MM.1S (cell line): ENCODE measurements at regions not wholly inside any gene's neighbourhood (a gene's known extent, or its start where the extent isn't known, plus 50 kb on each side); places are given as distances from the start of the nearest gene placed in this dataset.

Experiments used
- DNase-seq: peaks from one replicate; pipeline ENCODE4 v3.0.0-alpha.2; 2015
- H2AFZ ChIP-seq: fragments of 300-600 bp; sonication (generic); 2 replicates; pipeline ENCODE4 v1.6.0; 2016; ENCODE audit warnings: antibody characterized with exemption, low read length
- H3F3A ChIP-seq: fragments of 300-600 bp; sonication (generic); 2 replicates; pipeline ENCODE4 v1.6.1; 2016; ENCODE audit warnings: mild to moderate bottlenecking, antibody characterized with exemption, low read length, moderate library complexity, mixed read lengths; ENCODE audit not compliant: insufficient read depth
- H3K27ac ChIP-seq: fragments of 300-600 bp; sonication (generic); 2 replicates; pipeline ENCODE4 v1.5.1; 2016; ENCODE audit warnings: mild to moderate bottlenecking, low read length
- H3K27me3 ChIP-seq: fragments of 300-600 bp; sonication (generic); replicated peaks from 2 replicates; pipeline ENCODE4 v1.6.0; 2016; ENCODE audit warnings: low read length; ENCODE audit not compliant: insufficient read depth
- H3K36me3 ChIP-seq: fragments of 300-600 bp; sonication (generic); replicated peaks from 2 replicates; pipeline ENCODE4 v1.6.1; 2016; ENCODE audit warnings: mild to moderate bottlenecking, low read length, mixed read lengths; ENCODE audit not compliant: insufficient read depth
- H3K4me1 ChIP-seq: fragments of 300-600 bp; sonication (generic); 2 replicates; pipeline ENCODE4 v1.6.1; 2016; ENCODE audit warnings: low read length, mixed read lengths
- H3K4me2 ChIP-seq: fragments of 300-600 bp; sonication (generic); 2 replicates; pipeline ENCODE4 v1.6.0; 2016; ENCODE audit warnings: low read depth, low read length
- H3K4me3 ChIP-seq: fragments of 300-600 bp; sonication (generic); 2 replicates; pipeline ENCODE4 v1.5.1; 2016; ENCODE audit warnings: low read length, mixed read lengths
- H3K79me2 ChIP-seq: fragments of 300-600 bp; sonication (generic); 2 replicates; pipeline ENCODE4 v1.6.1; 2016; ENCODE audit warnings: mixed run types, low read length, mixed read lengths
- H3K9ac ChIP-seq: fragments of 300-600 bp; sonication (generic); 2 replicates; pipeline ENCODE4 v1.6.1; 2016; ENCODE audit warnings: low read length, mixed read lengths
- H3K9me2 ChIP-seq: fragments of 300-600 bp; sonication (generic); replicated peaks from 2 replicates; pipeline ENCODE4 v1.6.1; 2016; ENCODE audit warnings: mild to moderate bottlenecking, low read length, mixed read lengths; ENCODE audit not compliant: insufficient read depth
- H3K9me3 ChIP-seq: fragments of 300-600 bp; sonication (generic); replicated peaks from 2 replicates; pipeline ENCODE4 v1.6.1; 2016; ENCODE audit warnings: mild to moderate bottlenecking, low read length, mixed read lengths; ENCODE audit not compliant: insufficient read depth
- H4K20me1 ChIP-seq: fragments of 300-600 bp; sonication (generic); 2 replicates; pipeline ENCODE4 v1.6.1; 2016; ENCODE audit warnings: mild to moderate bottlenecking, low read length, moderate library complexity, mixed read lengths; ENCODE audit not compliant: insufficient read depth
- EZH2 ChIP-seq: fragments of 300-600 bp; sonication (generic); optimal IDR thresholded peaks from 2 replicates; pipeline ENCODE3; 2017; ENCODE audit warnings: low read depth, mild to moderate bottlenecking, antibody characterized with exemption, low read length, mixed read lengths
- EZH2phosphoT487 ChIP-seq: fragments of 300-600 bp; sonication (generic); IDR thresholded peaks from 2 replicates; pipeline ENCODE4 v1.6.1; 2018; ENCODE audit warnings: antibody characterized with exemption, low read length
- TF ChIP-seq, protein P1 (sequence below): fragments of 300-600 bp; sonication (generic); IDR thresholded peaks from 2 replicates; pipeline ENCODE4 v1.5.1; 2016; ENCODE audit warnings: antibody characterized with exemption, low read length, mixed read lengths

DNA sequence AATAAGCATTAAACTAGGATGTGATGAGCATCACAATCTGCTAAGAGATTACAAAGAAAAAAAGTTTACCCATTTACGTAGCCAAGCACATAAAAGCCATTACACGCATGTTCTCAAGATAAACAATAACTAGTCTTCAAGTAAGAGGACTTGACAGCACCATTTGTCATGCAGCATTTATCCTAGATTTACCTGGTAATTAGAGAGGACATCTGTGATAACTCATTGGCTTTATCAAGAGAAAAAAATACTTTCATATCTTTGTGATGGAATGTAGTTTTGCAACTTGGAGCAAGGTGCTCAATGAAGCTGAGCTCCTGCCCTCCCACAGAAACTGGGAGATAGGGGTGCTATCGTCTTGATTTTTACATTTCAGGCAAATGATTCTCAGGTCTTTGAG is 1023.7 kb downstream of the FSCB start:
- H3K79me2 ChIP-seq = no peaks in the 10 kb centered on the region
- H3K4me2 ChIP-seq = no peak overlapping the region
- no peak overlapping the region for H2AFZ ChIP-seq
- no peaks in the 10 kb centered on the region for H3K36me3 ChIP-seq
- H3K4me3 ChIP-seq = no peak overlapping the region
- no peaks in the 10 kb centered on the region for H3F3A ChIP-seq
- H3K4me1 ChIP-seq = no peaks in the 10 kb centered on the region
- no peaks in the 10 kb centered on the region for H3K27me3 ChIP-seq
- H3K9me2 ChIP-seq = no peaks in the 10 kb centered on the region
- DNase-seq = no peak
- no peaks in the 10 kb centered on the region for H3K9me3 ChIP-seq
- no peak overlapping the region for H3K27ac ChIP-seq
- H4K20me1 ChIP-seq = no peaks in the 10 kb centered on the region
- no peak overlapping the region for H3K9ac ChIP-seq
- TF ChIP-seq EZH2phosphoT487 = no peak
- TF ChIP-seq EZH2 = no peak
- TF ChIP-seq, protein P1, sequence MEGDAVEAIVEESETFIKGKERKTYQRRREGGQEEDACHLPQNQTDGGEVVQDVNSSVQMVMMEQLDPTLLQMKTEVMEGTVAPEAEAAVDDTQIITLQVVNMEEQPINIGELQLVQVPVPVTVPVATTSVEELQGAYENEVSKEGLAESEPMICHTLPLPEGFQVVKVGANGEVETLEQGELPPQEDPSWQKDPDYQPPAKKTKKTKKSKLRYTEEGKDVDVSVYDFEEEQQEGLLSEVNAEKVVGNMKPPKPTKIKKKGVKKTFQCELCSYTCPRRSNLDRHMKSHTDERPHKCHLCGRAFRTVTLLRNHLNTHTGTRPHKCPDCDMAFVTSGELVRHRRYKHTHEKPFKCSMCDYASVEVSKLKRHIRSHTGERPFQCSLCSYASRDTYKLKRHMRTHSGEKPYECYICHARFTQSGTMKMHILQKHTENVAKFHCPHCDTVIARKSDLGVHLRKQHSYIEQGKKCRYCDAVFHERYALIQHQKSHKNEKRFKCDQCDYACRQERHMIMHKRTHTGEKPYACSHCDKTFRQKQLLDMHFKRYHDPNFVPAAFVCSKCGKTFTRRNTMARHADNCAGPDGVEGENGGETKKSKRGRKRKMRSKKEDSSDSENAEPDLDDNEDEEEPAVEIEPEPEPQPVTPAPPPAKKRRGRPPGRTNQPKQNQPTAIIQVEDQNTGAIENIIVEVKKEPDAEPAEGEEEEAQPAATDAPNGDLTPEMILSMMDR = no peak

DNA sequence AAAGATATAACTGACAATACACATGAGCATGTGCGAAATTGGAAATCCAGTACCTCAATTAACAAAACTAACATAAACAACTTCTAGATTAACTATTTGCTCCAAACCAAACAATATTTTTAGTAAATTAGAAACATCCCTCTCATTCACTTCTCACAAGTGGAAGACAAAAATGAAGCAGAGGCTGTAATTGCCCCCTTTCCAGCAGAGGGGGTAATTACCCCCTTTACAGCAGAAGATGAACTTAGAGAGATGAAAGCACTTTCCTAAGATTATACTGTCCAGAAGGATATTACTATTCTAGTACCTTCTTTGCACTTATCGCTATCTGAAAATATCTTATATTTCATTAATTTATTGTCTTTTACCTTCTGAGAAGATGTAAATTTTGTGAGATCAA is 1025.2 kb downstream of the FSCB start:
- Histone ChIP-seq H3K4me1 (no peaks in the 10 kb centered on the region), H3K27me3 (no peaks in the 10 kb centered on the region), H3K9me2 (no peaks in the 10 kb centered on the region), H4K20me1 (no peaks in the 10 kb centered on the region), H3K36me3 (no peaks in the 10 kb centered on the region), H3K27ac (no peak overlapping the region), H3K79me2 (no peaks in the 10 kb centered on the region), H3K9ac (no peak overlapping the region), H3F3A (no peaks in the 10 kb centered on the region), H2AFZ (no peak overlapping the region), H3K4me2 (no peak overlapping the region), H3K9me3 (no peaks in the 10 kb centered on the region), H3K4me3 (no peak overlapping the region)
- TF ChIP-seq, protein P1 = no peak
- TF ChIP-seq EZH2 = no peak
- TF ChIP-seq EZH2phosphoT487 = no peak
- no peak for DNase-seq

DNA sequence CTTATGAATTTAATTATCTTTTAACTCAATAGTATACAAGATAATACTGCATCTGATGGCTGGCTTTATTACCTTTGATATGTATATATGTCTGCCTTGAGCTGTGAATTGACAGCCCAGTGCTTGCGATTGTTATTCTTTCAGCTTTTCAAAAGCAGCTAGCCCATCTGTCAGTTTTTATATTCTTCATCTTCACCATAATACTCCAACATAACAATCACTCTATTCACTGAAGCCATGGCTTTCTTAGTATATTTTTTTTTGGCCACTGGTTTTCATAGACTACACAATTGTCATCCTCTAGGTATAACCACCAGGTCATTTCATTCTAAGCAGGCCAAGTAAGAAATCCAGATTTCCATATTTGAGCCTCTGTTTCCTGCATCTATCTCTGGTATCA is 1026.1 kb downstream of the FSCB start:
- no peaks in the 10 kb centered on the region for H3K9me3 ChIP-seq
- no peaks in the 10 kb centered on the region for H3K9me2 ChIP-seq
- no peak for TF ChIP-seq EZH2phosphoT487
- TF ChIP-seq, protein P1 = no peak
- TF ChIP-seq EZH2 = no peak
- H3K4me3 ChIP-seq = no peak overlapping the region
- no peaks in the 10 kb centered on the region for H3K27me3 ChIP-seq
- no peaks in the 10 kb centered on the region for H3K36me3 ChIP-seq
- H3K27ac ChIP-seq = no peak overlapping the region
- H3K79me2 ChIP-seq = no peaks in the 10 kb centered on the region
- H3F3A ChIP-seq = no peaks in the 10 kb centered on the region
- no peak overlapping the region for H2AFZ ChIP-seq
- H3K9ac ChIP-seq = no peak overlapping the region
- DNase-seq = no peak
- no peaks in the 10 kb centered on the region for H4K20me1 ChIP-seq
- H3K4me2 ChIP-seq = no peak overlapping the region
- H3K4me1 ChIP-seq = no peaks in the 10 kb centered on the region
